Ovary (tissue), 3 donors: ENCODE measurements at regions not wholly inside any gene's neighbourhood (a gene's known extent, or its start where the extent isn't known, plus 50 kb on each side); places are given as distances from the start of the nearest gene placed in this dataset.

Experiments used
- CTCF ChIP-seq, 3 donors: fragments of 450-650 bp in 2 of 3; fragments of 200-600 bp in 1 of 3; IDR thresholded peaks; one replicate each; pipeline versions ENCODE4 v1.5.1 to v1.8.0; 2016 to 2022; ENCODE audit warnings: antibody characterized with exemption in 3 of 3, mild to moderate bottlenecking in 1 of 3
- EP300 ChIP-seq: sonication (generic); formaldehyde crosslinking; IDR thresholded peaks from one replicate; pipeline ENCODE4 v1.6.1; 2017; ENCODE audit warnings: antibody characterized with exemption
- POLR2A ChIP-seq: fragments of 450-650 bp; IDR thresholded peaks from one replicate; pipeline ENCODE4 v1.6.1; 2017; ENCODE audit warnings: antibody characterized with exemption, mild to moderate bottlenecking, moderate library complexity
- donor health status: DM: no; HTN: no; CAD: no.

GRCh38 chr6:50993941-50994720 lies 175.5 kb downstream of the TFAP2B start:
- TF ChIP-seq CTCF (IDR thresholded peaks at IDR 0.05) (no peak), POLR2A (no peak), EP300 (no peak)
